ENCODE measurements at regions not wholly inside any gene's neighbourhood (a gene's known extent, or its start where the extent isn't known, plus 50 kb on each side); places are given as distances from the start of the nearest gene placed in this dataset.

GRCh38 chr6:82419132-82419581, 55.5 kb downstream of the TPBG start:
- Histone ChIP-seq H3K27me3 (ENCODE audit: control insufficient read depth in 2 of 2, insufficient read depth in 1 of 2, low read length in 1 of 2) (no peaks in the 10 kb centered on the region), H3K4me3 (ENCODE audit: low read length in 2 of 2) (no peak overlapping the region), H3K9me3 (ENCODE audit: control insufficient read depth in 2 of 2, insufficient read depth in 1 of 2, low read length in 1 of 2) (no peaks in the 10 kb centered on the region), H3K36me3 (ENCODE audit: control insufficient read depth in 2 of 2, insufficient read depth in 2 of 2, low read length in 1 of 2) (no peaks in the 10 kb centered on the region), H3K4me1 (ENCODE audit: control insufficient read depth in 2 of 2, insufficient read depth in 2 of 2, low read length in 2 of 2) (no peaks in the 10 kb centered on the region), H3K27ac (ENCODE audit: low read depth in 1 of 2, low read length in 1 of 2) (no peak overlapping the region)
- WGBS = 89% methylated on average over 3 of the region's 3 CpGs
- no peak for DNase-seq (ENCODE audit: low read depth in 6 of 9, low spot score in 9 of 9)

DNA sequence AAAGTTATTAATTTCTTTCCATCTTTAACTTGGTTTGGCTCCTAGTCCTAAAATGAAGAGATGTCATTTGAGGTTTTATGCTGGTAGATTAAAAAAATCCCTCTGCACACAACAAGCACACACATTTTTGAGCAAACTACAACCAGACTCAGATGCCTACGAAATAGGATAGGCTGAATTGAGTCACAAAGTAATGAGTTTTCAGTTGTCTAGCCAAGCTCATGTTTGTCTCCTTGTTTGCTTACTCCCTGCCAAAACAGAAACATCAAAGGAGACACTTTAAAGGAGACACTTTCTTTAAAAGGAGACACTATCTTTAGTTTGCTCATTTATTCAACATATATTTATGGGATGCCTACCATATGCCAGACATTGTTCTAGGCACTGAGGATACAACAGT, 56.2 kb downstream of the TPBG start:
- H3K4me1 ChIP-seq (ENCODE audit: control insufficient read depth in 2 of 2, insufficient read depth in 2 of 2, low read length in 2 of 2) = no peaks in the 10 kb centered on the region
- no peak overlapping the region for H3K27ac ChIP-seq (ENCODE audit: low read depth in 1 of 2, low read length in 1 of 2)
- no peaks in the 10 kb centered on the region for H3K9me3 ChIP-seq (ENCODE audit: control insufficient read depth in 2 of 2, insufficient read depth in 1 of 2, low read length in 1 of 2)
- no peaks in the 10 kb centered on the region for H3K36me3 ChIP-seq (ENCODE audit: control insufficient read depth in 2 of 2, insufficient read depth in 2 of 2, low read length in 1 of 2)
- no peak for DNase-seq (ENCODE audit: low read depth in 6 of 9, low spot score in 9 of 9)
- H3K4me3 ChIP-seq (ENCODE audit: low read length in 2 of 2) = no peak overlapping the region
- WGBS = 95% methylated on average over 1 of the region's 1 CpG
- no peaks in the 10 kb centered on the region for H3K27me3 ChIP-seq (ENCODE audit: control insufficient read depth in 2 of 2, insufficient read depth in 1 of 2, low read length in 1 of 2)

- no peaks in the 10 kb centered on the region for H3K36me3 ChIP-seq (ENCODE audit: control insufficient read depth in 2 of 2, insufficient read depth in 2 of 2, low read length in 1 of 2)
- no peaks in the 10 kb centered on the region for H3K27me3 ChIP-seq (ENCODE audit: control insufficient read depth in 2 of 2, insufficient read depth in 1 of 2, low read length in 1 of 2)
- DNase-seq (ENCODE audit: low read depth in 6 of 9, low spot score in 9 of 9) = no peak
- H3K27ac ChIP-seq (ENCODE audit: low read depth in 1 of 2, low read length in 1 of 2) = no peak overlapping the region
- no peaks in the 10 kb centered on the region for H3K9me3 ChIP-seq (ENCODE audit: control insufficient read depth in 2 of 2, insufficient read depth in 1 of 2, low read length in 1 of 2)
- no peak overlapping the region for H3K4me3 ChIP-seq (ENCODE audit: low read length in 2 of 2)
- H3K4me1 ChIP-seq (ENCODE audit: control insufficient read depth in 2 of 2, insufficient read depth in 2 of 2, low read length in 2 of 2) = no peaks in the 10 kb centered on the region
Measured at GRCh38 chr6:82430611-82431010, 67.0 kb downstream of the TPBG start.

DNA sequence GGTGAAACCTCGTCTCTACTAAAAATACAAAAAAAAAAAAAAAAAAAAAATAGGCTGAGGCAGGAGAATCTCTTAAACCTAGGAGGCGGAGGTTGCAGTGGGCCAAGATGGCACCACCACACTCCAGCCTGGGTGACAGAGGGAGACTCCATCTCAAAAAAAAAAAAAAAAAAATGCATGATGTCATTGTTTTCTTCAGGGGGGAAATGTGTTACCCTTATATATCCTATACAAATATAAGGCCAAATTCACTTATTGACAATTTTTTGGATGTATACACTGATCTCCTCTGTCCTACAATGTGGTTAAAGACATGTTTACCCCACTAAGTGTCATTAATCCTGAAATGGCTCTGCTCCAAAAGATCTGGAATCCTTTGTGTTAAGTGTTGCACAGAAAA, 73.1 kb downstream of the TPBG start:
- WGBS = 90% methylated on average over 2 of the region's 2 CpGs
- Histone ChIP-seq H3K4me1 (ENCODE audit: control insufficient read depth in 2 of 2, insufficient read depth in 2 of 2, low read length in 2 of 2) (no peaks in the 10 kb centered on the region), H3K9me3 (ENCODE audit: control insufficient read depth in 2 of 2, insufficient read depth in 1 of 2, low read length in 1 of 2) (no peaks in the 10 kb centered on the region), H3K36me3 (ENCODE audit: control insufficient read depth in 2 of 2, insufficient read depth in 2 of 2, low read length in 1 of 2) (no peaks in the 10 kb centered on the region), H3K27me3 (ENCODE audit: control insufficient read depth in 2 of 2, insufficient read depth in 1 of 2, low read length in 1 of 2) (no peaks in the 10 kb centered on the region), H3K4me3 (ENCODE audit: low read length in 2 of 2) (no peak overlapping the region), H3K27ac (ENCODE audit: low read depth in 1 of 2, low read length in 1 of 2) (no peak overlapping the region)
- DNase-seq (ENCODE audit: low read depth in 6 of 9, low spot score in 9 of 9) = no peak

- Histone ChIP-seq H3K4me1 (ENCODE audit: control insufficient read depth in 2 of 2, insufficient read depth in 2 of 2, low read length in 2 of 2) (no peaks in the 10 kb centered on the region), H3K27ac (ENCODE audit: low read depth in 1 of 2, low read length in 1 of 2) (no peak overlapping the region), H3K4me3 (ENCODE audit: low read length in 2 of 2) (no peak overlapping the region), H3K36me3 (ENCODE audit: control insufficient read depth in 2 of 2, insufficient read depth in 2 of 2, low read length in 1 of 2) (no peaks in the 10 kb centered on the region), H3K27me3 (ENCODE audit: control insufficient read depth in 2 of 2, insufficient read depth in 1 of 2, low read length in 1 of 2) (no peaks in the 10 kb centered on the region), H3K9me3 (ENCODE audit: control insufficient read depth in 2 of 2, insufficient read depth in 1 of 2, low read length in 1 of 2) (no peaks in the 10 kb centered on the region)
- no peak for DNase-seq (ENCODE audit: low read depth in 6 of 9, low spot score in 9 of 9)
Measured at GRCh38 chr6:82437701-82438100, 74.1 kb downstream of the TPBG start.

DNA sequence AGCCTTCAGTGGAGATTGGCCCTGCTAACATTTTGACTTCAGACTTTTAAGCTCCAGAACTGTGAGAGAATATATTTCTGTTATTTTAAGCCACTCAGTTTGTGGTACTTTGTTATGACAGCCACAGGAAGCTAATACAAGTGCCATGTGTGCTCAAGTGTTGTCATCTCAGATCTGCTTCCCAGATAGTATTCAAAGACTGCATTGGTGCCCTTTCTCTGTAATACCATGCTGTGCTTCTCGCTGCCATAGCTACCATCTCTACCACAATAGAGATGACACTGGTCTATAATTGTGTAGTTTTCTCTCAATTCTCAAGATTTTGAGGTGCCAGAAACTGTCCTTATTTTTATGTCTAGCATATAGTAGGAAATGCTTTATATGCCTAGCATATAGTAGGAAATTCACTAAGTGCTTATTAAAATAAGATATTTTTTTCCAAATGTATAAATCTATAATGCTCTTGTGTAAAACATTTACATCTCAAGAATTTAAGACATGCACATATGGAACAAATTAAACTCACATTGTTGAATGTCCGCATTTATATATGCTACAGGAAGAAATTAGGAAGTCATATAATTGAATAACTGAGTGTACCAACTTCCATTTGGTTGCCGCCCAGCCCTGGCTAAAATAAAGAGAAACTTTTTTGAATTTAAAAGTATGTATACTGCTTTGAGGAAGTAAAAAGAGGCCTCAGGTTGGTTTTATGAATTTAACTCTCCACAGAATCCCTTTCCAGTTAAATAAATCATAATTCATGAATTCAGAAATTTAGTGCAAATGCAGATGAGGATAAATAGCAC, 77.6 kb downstream of the TPBG start:
- H3K36me3 ChIP-seq (ENCODE audit: control insufficient read depth in 2 of 2, insufficient read depth in 2 of 2, low read length in 1 of 2) = no peaks in the 10 kb centered on the region
- no peaks in the 10 kb centered on the region for H3K27me3 ChIP-seq (ENCODE audit: control insufficient read depth in 2 of 2, insufficient read depth in 1 of 2, low read length in 1 of 2)
- H3K27ac ChIP-seq (ENCODE audit: low read depth in 1 of 2, low read length in 1 of 2) = no peak overlapping the region
- DNase-seq (ENCODE audit: low read depth in 6 of 9, low spot score in 9 of 9) = no peak
- no peaks in the 10 kb centered on the region for H3K9me3 ChIP-seq (ENCODE audit: control insufficient read depth in 2 of 2, insufficient read depth in 1 of 2, low read length in 1 of 2)
- no peak overlapping the region for H3K4me3 ChIP-seq (ENCODE audit: low read length in 2 of 2)
- no peaks in the 10 kb centered on the region for H3K4me1 ChIP-seq (ENCODE audit: control insufficient read depth in 2 of 2, insufficient read depth in 2 of 2, low read length in 2 of 2)
- WGBS = 87% methylated on average over 3 of the region's 3 CpGs

DNA sequence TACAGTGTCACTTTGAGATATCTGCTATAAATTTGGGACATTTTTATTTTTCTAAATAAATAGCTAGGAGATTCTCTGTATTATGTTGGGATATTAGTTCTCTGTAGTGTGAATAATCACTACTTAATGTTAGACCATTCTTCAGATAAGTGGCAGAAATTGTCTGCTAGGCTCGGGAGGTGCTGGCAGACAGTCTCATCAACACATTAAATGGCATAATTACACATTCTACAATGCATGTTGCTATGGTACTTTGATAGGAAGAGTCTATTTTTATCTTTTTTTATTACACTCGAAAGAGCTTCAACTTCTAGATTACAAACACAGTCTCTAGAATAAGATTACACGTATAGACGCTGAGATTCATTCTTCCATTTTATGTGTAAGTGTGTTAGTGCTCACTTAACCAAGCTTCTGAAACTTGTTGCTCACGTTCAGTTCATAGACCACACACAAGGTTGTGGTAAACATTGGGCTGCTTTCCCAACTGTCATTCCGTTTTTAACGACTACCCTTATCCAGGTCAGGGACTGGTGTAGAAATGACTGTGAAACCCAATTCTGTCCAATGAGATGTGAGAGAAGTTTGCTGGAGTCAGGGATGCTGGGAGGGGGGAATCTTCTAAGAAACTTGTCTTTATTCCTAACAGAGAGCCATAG, 78.6 kb downstream of the TPBG start:
- Histone ChIP-seq H3K4me3 (ENCODE audit: low read length in 2 of 2) (no peak overlapping the region), H3K36me3 (ENCODE audit: control insufficient read depth in 2 of 2, insufficient read depth in 2 of 2, low read length in 1 of 2) (no peaks in the 10 kb centered on the region), H3K4me1 (ENCODE audit: control insufficient read depth in 2 of 2, insufficient read depth in 2 of 2, low read length in 2 of 2) (no peaks in the 10 kb centered on the region), H3K27me3 (ENCODE audit: control insufficient read depth in 2 of 2, insufficient read depth in 1 of 2, low read length in 1 of 2) (no peaks in the 10 kb centered on the region), H3K9me3 (ENCODE audit: control insufficient read depth in 2 of 2, insufficient read depth in 1 of 2, low read length in 1 of 2) (no peaks in the 10 kb centered on the region), H3K27ac (ENCODE audit: low read depth in 1 of 2, low read length in 1 of 2) (no peak overlapping the region)
- 91% methylated on average over 7 of the region's 7 CpGs for WGBS
- DNase-seq (ENCODE audit: low read depth in 6 of 9, low spot score in 9 of 9) = no peak

- no peak for DNase-seq (ENCODE audit: low read depth in 6 of 9, low spot score in 9 of 9)
- Histone ChIP-seq H3K27ac (ENCODE audit: low read depth in 1 of 2, low read length in 1 of 2) (no peak overlapping the region), H3K9me3 (ENCODE audit: control insufficient read depth in 2 of 2, insufficient read depth in 1 of 2, low read length in 1 of 2) (peaks cover 1 to 21% of the 10 kb centered on the region in 2 donors)
Measured at GRCh38 chr6:82458147-82458546, 94.5 kb downstream of the TPBG start.

DNA sequence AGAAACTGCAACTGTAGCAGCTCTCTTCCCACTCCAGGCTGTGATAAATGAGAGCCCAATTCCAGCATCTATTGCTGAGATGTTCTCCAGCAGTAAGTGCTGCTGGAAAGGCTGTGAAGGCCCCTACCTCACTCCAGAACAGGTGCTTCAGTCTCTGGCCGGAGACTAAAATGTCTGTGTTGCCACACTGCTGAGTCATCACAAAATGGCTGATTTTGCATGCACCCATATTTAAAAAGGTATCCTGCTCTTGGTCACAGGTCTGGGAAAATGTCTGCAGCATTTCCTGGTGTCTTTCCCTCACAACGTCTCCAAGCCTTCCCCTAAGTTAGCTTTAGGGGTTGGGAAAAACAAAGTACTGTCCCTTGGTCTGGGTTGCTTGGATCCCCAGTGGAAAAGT, 95.1 kb downstream of the TPBG start:
- Histone ChIP-seq H3K4me3 (ENCODE audit: low read length in 2 of 2) (no peak overlapping the region), H3K27ac (ENCODE audit: low read depth in 1 of 2, low read length in 1 of 2) (no peak overlapping the region), H3K27me3 (ENCODE audit: control insufficient read depth in 2 of 2, insufficient read depth in 1 of 2, low read length in 1 of 2) (no peaks in the 10 kb centered on the region), H3K36me3 (ENCODE audit: control insufficient read depth in 2 of 2, insufficient read depth in 2 of 2, low read length in 1 of 2) (no peaks in the 10 kb centered on the region), H3K4me1 (ENCODE audit: control insufficient read depth in 2 of 2, insufficient read depth in 2 of 2, low read length in 2 of 2) (no peaks in the 10 kb centered on the region), H3K9me3 (ENCODE audit: control insufficient read depth in 2 of 2, insufficient read depth in 1 of 2, low read length in 1 of 2) (peaks cover 1 to 16% of the 10 kb centered on the region in 2 donors)
- 88% methylated on average over 2 of the region's 2 CpGs for WGBS
- DNase-seq (ENCODE audit: low read depth in 6 of 9, low spot score in 9 of 9) = no peak

More at GRCh38 chr6:82458147-82458546, 94.5 kb downstream of the TPBG start:
- H3K4me3 ChIP-seq (ENCODE audit: low read length in 2 of 2) = no peak overlapping the region
- no peaks in the 10 kb centered on the region for H3K27me3 ChIP-seq (ENCODE audit: control insufficient read depth in 2 of 2, insufficient read depth in 1 of 2, low read length in 1 of 2)
- H3K4me1 ChIP-seq (ENCODE audit: control insufficient read depth in 2 of 2, insufficient read depth in 2 of 2, low read length in 2 of 2) = no peaks in the 10 kb centered on the region
- H3K36me3 ChIP-seq (ENCODE audit: control insufficient read depth in 2 of 2, insufficient read depth in 2 of 2, low read length in 1 of 2) = no peaks in the 10 kb centered on the region

All from thymus (tissue), 11 donors.